ENCODE measurements at regions not wholly inside any gene's neighbourhood (a gene's known extent, or its start where the extent isn't known, plus 50 kb on each side); places are given as distances from the start of the nearest gene placed in this dataset.

GRCh38 chr2:88949336-88949735, 257.9 kb downstream of the RPIA start:
- intact Hi-C loops (cut with micrococcal nuclease), result no loop called here
- Histone ChIP-seq H3K79me2 (ENCODE audit: insufficient read depth, low read length) (no peaks in the 10 kb centered on the region), H3K9ac (ENCODE audit: low read length) (no peak overlapping the region), H3K4me1 (ENCODE audit: control insufficient read depth in 1 of 2, insufficient read depth in 2 of 2, low read length in 2 of 2) (no peaks in the 10 kb centered on the region), H3K4me3 (replicated peaks in 1 of 2; ENCODE audit: low read depth in 1 of 2, low read length in 2 of 2) (no peak overlapping the region), H3K27ac (ENCODE audit: low read depth, low read length) (no peak overlapping the region), H3K4me2 (ENCODE audit: low read length) (no peak overlapping the region), H3K9me2 (ENCODE audit: insufficient read depth) (no peaks in the 10 kb centered on the region), H2AFZ (ENCODE audit: low read depth, low read length, poor library complexity, severe bottlenecking) (no peak overlapping the region), H3K36me3 (ENCODE audit: control insufficient read depth in 1 of 2, insufficient read depth in 2 of 2, low read length in 2 of 2) (no peaks in the 10 kb centered on the region), H3K27me3 (ENCODE audit: insufficient read depth, low read length) (peaks cover 32% of the 10 kb centered on the region), H3K9me3 (ENCODE audit: control insufficient read depth in 1 of 2, insufficient read depth in 1 of 2, low read depth in 1 of 2, low read length in 2 of 2) (no peaks in the 10 kb centered on the region), H4K20me1 (ENCODE audit: insufficient read depth) (no peaks in the 10 kb centered on the region)
- BruUV-seq (replicated peaks), result no TSS peak
- ATAC-seq (no peak), DNase-seq (ENCODE audit: low read depth, low spot score) (no peak)
- RAD21 ChIA-PET (ENCODE audit: low non-redundant PET in 1 of 2, low total read pairs in 2 of 2, uncharacterized antibody in 2 of 2, unreplicated experiment in 2 of 2), result no interaction called here
- CTCF ChIA-PET, result no interaction called here
- no peak for TF ChIP-seq EZH2 (IDR thresholded peaks at IDR 0.05)
- no peak for TF ChIP-seq JUND (IDR thresholded peaks at IDR 0.05)
- no peak for TF ChIP-seq ZFX (IDR thresholded peaks at IDR 0.05)
- no peak for TF ChIP-seq MAX (IDR thresholded peaks at IDR 0.05)
- TF ChIP-seq ZBTB33 (IDR thresholded peaks at IDR 0.05; ENCODE audit: extremely low read depth, insufficient replicate concordance, low read length), result no peak
- TF ChIP-seq POLR2AphosphoS5 (IDR thresholded peaks at IDR 0.05; ENCODE audit: low read depth, low read length), result no peak
- TF ChIP-seq CBX3 (IDR thresholded peaks at IDR 0.05; ENCODE audit: low read depth), result no peak
- TF ChIP-seq EGR1 (IDR thresholded peaks at IDR 0.05; ENCODE audit: low read depth), result no peak
- no peak for TF ChIP-seq SIN3A (IDR thresholded peaks at IDR 0.05; ENCODE audit: low read depth)
- TF ChIP-seq REST (IDR thresholded peaks at IDR 0.05; ENCODE audit: low read depth), result no peak
- no peak for TF ChIP-seq CTCF (IDR thresholded peaks at IDR 0.05 in 2 of 3, conservative IDR thresholded peaks at IDR 0.05 in 1 of 3; ENCODE audit: borderline replicate concordance in 1 of 3, insufficient read depth in 1 of 3, low read depth in 2 of 3, low read length in 2 of 3)
- no peak for TF ChIP-seq SP1 (IDR thresholded peaks at IDR 0.05; ENCODE audit: low read depth)
- no peak for TF ChIP-seq SRF (IDR thresholded peaks at IDR 0.05; ENCODE audit: low read depth)
- no peak for TF ChIP-seq FOSL1 (IDR thresholded peaks at IDR 0.05; ENCODE audit: low read depth)
- no peak for TF ChIP-seq RAD21 (IDR thresholded peaks at IDR 0.05; ENCODE audit: low read depth)
- no peak for TF ChIP-seq POLR2A (IDR thresholded peaks at IDR 0.05; ENCODE audit: borderline replicate concordance, extremely low read depth, insufficient read depth, insufficient read length)
- no peak for TF ChIP-seq TCF7L2 (IDR thresholded peaks at IDR 0.05; ENCODE audit: borderline replicate concordance, extremely low read depth, insufficient read depth, insufficient read length)
- no peak for TF ChIP-seq ZNF274 (IDR thresholded peaks at IDR 0.05; ENCODE audit: low read depth, low read length)
- POLR2A ChIA-PET, result no interaction called here

All from HCT116 (cell line).